GM19239 (cell line): ENCODE measurements at regions not wholly inside any gene's neighbourhood (a gene's known extent, or its start where the extent isn't known, plus 50 kb on each side); places are given as distances from the start of the nearest gene placed in this dataset.

Experiments used
- DNase-seq: peaks from one replicate; pipeline ENCODE4 v3.0.0; 2011; ENCODE audit warnings: low spot score; ENCODE audit not compliant: insufficient read length
- FAIRE-seq: peaks from 2 replicates; lab custom pipeline; 2011; peaks lifted over from hg19 to GRCh38; lab: Jason Lieb, UNC

- FAIRE-seq = no peak
- DNase-seq = no peak
These were observed 509.0 kb downstream of the BCL11A start for GRCh38 chr2:60044484-60044883.

DNA sequence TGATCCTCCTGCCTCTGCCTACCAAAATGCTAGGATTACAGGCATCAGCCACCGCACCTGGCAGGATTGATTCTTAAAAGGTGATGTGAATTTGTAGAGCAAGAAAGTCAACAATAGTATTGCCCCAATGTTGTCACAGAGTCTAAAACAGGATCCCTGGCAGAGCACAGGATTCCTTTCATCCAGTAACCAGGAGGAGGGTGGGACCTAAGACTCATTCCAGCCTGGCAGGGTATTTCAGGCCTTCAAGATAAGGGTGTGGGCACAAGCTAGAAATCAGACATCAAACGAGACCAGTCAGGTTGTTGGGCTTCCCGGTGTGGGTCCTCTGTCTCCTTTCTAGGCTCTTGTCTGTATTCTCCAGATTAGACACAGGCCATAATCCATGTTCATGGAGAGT, 511.4 kb downstream of the BCL11A start:
- FAIRE-seq = no peak

DNA sequence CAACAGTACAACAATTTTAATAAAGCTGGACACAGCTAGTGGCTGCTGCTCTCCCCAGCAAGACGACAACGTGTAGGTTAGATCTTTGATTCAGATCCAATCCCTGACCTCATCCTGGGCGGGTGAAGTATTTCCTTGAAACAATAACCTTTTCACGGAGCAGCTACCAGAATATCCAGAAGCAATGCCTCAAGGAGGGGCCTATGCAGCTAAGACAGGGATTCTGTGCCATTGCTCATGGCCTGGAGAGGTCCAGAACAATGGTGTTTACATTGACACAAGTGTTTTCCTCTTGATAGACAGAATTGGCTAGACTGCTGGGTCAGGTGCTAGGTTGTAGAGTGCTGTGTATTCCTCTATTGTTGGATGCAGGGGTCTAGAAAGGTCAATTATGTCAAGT, 520.1 kb downstream of the BCL11A start:
- DNase-seq (no peak), FAIRE-seq (no peak)

More for the DNA sequence above, 511.4 kb downstream of the BCL11A start:
- no peak for DNase-seq

GRCh38 chr2:60029566-60029883, 523.9 kb downstream of the BCL11A start:
- FAIRE-seq = no peak
- DNase-seq = no peak

DNA sequence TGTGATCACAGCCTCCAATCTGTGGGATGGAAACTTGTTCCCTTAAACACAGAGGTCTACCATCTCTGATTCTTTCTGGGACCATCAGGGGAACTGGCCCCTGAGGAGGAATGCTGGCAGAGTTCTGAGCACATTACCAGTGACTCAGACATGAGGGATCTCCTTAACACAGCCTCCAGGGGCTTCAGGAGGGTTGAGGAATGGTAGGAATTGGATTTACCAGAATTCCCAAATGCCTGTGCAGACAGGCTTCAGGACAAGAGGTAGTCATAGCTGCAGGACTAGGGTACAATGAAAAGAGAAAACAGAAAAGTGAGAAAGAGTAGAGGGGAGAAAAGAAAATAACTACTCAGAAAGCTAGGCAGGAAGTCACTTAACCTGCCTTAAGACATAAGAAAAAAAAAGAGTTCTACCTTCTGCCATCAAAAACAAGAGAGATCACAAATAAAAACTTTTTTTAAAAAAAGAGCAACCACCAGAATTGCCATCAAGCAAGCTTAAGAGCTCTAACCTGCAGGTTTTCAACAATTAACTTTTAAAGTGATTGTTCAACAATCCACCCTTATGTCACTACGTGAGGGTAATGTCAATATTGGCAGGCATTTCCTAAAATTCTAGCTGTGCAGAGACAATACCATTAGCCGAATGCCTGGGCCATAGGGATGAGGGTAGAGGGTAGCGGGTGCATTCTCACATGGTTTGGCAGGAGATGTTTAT, 524.4 kb downstream of the BCL11A start:
- DNase-seq = no peak
- no peak for FAIRE-seq

- no peak for FAIRE-seq
- no peak for DNase-seq
These were observed 528.0 kb downstream of the BCL11A start for GRCh38 chr2:60025496-60025895.

- FAIRE-seq (no peak), DNase-seq (no peak)
These were observed 530.0 kb downstream of the BCL11A start for GRCh38 chr2:60023256-60023985.

DNA sequence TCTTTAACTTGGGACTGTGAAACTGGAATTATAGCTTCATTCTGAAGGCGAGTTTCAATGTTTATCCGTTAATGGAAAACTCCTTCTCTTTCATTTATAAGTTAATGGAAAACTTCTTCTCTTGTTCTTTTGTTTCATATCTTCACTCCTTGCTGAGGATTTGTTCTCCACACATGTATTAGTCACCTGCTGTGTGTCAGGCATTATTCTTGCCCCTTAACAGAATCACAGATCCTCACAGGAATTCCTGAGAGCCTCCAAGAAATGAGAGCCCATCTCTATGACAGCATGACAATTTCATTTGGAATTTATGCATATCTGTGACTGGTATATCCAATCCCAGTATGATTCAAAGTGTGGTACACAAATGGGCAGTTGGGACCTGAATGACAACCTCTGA, 545.8 kb downstream of the BCL11A start:
- no peak for DNase-seq
- no peak for FAIRE-seq

GRCh38 chr2:60003076-60003475, 550.4 kb downstream of the BCL11A start:
- no peak for DNase-seq
- no peak for FAIRE-seq

DNA sequence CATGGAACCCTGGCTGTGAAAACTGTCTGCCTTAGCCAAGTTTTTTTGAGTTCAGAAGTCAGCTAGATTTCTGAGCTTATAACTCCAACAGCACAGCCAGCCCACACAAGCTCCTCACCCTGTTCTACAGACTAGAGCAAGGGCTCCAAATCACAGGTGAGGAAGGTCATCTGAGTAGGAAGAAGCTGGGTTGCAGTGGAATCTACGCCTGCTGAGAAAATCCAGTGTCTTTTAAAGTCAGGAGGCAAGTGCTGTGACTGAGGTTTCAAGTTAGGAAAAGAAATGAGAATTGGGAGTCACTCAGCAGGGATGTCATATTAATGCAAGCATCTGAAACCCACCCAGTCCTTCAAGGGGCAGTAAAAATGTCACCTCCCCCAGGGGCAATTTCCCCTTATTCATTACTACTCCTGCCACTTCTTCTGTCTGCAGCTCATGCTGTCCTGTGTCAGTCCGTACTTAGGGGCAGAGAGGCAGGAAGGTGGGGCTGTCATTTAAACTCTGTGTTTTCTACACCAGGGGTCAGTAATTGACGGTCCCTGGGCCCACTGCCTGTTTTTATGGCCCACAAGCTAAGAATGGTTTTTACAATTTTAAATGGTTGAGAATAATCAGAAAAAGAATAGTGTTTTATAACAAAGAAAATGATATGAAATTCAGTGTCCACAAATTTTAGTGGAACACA, 551.1 kb downstream of the BCL11A start:
- FAIRE-seq (no peak), DNase-seq (no peak)

GRCh38 chr2:60000686-60001085, 552.8 kb downstream of the BCL11A start:
- DNase-seq (no peak), FAIRE-seq (no peak)

- no peak for FAIRE-seq
- no peak for DNase-seq
These were observed 555.1 kb downstream of the BCL11A start for GRCh38 chr2:59998324-59998723.

GRCh38 chr2:59997371-59997770, 556.1 kb downstream of the BCL11A start:
- FAIRE-seq (no peak), DNase-seq (no peak)

DNA sequence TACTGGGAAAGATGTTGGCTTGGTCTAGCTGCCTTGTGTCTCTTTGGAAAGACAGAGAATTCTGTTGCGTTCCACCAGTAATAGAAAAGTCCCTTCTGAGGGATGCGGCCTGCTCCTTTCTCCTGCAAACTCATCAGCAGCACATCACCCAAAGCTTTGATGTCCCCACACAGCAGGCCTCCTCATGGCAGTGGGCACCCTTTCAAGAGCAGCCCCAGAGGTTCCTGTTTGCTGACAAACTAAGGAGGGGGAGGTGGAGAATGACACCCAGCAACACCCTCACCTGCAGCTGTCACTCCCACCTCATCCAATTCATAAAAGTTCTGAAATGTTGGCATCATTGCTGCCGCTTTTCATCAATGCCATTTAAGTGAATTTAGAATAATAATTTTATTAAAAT, 556.6 kb downstream of the BCL11A start:
- no peak for FAIRE-seq
- DNase-seq = no peak

GRCh38 chr2:59993726-59994125, 559.7 kb downstream of the BCL11A start:
- no peak for FAIRE-seq
- no peak for DNase-seq

DNA sequence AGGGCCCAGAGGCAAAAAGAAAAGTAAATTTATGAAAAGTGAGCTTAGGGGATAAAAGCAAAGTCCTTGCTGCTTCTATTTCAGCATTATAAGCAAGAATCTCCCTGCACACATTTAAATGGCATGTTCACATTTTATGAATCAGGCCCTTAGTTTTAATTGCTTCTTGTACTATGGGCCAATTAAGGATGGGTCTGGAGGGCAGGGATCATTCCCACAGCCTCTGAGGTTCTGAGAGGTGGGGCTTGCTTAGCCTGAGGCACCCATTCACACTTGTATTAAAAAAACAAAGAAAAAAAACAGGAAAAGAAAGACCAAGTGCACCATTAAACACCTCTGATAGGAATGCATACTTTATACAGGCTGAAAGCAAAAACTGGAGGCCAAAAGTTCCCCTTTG, 565.1 kb downstream of the BCL11A start:
- FAIRE-seq (no peak), DNase-seq (no peak)

- DNase-seq (no peak), FAIRE-seq (no peak)
These were observed 566.9 kb downstream of the BCL11A start for GRCh38 chr2:59986511-59986910.

- FAIRE-seq (no peak), DNase-seq (no peak)
These were observed 567.5 kb downstream of the BCL11A start for GRCh38 chr2:59985923-59986322.

DNA sequence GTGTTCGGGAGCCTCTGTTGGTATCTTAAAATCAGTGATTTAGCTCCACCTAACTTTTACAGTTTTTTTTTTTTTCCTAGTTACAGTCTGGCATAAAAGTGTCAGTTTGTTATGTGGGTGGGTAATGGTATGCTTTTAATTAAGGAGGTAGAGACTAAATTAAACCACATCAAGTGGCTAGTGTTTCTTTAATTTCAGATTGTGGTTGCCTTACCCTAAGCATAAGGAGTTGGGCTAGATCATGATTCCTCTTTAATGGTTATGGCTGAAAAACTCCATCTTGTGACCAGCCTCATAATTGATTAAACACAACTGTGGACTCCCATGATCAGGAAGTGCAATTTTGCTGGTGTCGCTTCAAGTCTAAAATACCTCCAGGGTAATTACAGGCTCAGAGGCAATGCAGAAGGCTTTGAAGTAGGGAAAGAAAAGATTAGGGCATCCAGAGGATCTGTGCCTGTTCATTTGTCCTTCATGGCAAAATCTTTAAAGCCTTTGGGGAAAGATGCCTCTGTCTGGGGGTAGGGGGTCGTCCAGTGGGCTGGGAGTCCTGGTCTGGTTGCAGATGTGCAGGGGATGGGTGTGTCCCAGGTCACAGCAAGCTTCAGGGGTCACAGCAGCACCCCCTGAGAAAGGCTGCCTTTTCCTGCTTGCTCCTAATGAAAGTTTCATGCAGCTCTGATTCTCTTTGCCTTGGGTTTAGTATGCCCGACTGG, 579.2 kb downstream of the BCL11A start:
- DNase-seq (no peak), FAIRE-seq (no peak)

GRCh38 chr2:59969161-59969560, 584.3 kb downstream of the BCL11A start:
- DNase-seq (no peak), FAIRE-seq (no peak)

DNA sequence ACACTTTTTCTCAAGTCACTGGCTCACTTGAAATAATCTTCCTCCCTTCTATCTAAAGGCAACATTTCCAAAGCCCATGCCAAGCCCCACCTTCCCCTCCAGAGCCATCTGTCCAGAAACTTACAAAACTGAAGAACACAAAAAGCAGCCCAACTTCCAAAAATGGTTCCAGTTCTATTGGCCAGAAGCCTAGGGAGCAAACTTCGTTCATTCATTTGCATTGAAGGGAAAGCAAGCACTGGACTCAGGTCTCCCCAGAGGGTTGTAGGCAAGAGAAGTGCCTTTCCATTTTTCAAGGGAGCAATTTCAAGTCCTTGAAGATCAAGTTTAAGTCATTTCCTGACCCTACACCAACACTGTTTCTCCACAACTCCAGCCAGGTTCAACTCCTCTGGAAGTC, 585.0 kb downstream of the BCL11A start:
- no peak for FAIRE-seq

More for the DNA sequence above, 585.0 kb downstream of the BCL11A start:
- DNase-seq = no peak
